Epithelial cell of proximal tubule (primary cell): ENCODE measurements at regions not wholly inside any gene's neighbourhood (a gene's known extent, or its start where the extent isn't known, plus 50 kb on each side); places are given as distances from the start of the nearest gene placed in this dataset.
"Not testable (repeated sequence)": the region's sequence is repeated elsewhere in the genome, so short reads cannot be mapped to it uniquely, and the experiment has no call there.

Source experiments
- DNase-seq: peaks from one replicate; pipeline ENCODE4 v3.0.0-alpha.2; 2011; ENCODE audit warnings: low read depth
- H3K4me3 ChIP-seq: 2 replicates; pipeline ENCODE4 v1.5.1; 2011; ENCODE audit warnings: low read depth, mild to moderate bottlenecking, low read length
- CTCF ChIP-seq: conservative IDR thresholded peaks from 2 replicates; pipeline ENCODE4 v1.5.1; 2012; ENCODE audit warnings: low read depth, mild to moderate bottlenecking, low read length

GRCh38 chr9:90142580-90142979 is 500.0 kb downstream of the DIRAS2 start:
- peak; percentile 66 for TF ChIP-seq CTCF
- no peak overlapping the region for H3K4me3 ChIP-seq
- peak; percentile 3 for DNase-seq

GRCh38 chr9:90147426-90147825 is 495.2 kb downstream of the DIRAS2 start:
- no peak for DNase-seq
- H3K4me3 ChIP-seq = no peak overlapping the region
- TF ChIP-seq CTCF = no peak

- no peak for DNase-seq
- no peak for TF ChIP-seq CTCF
- no peak overlapping the region for H3K4me3 ChIP-seq
Measured at GRCh38 chr9:90156318-90156717, 486.3 kb downstream of the DIRAS2 start.

- no peak overlapping the region for H3K4me3 ChIP-seq
- no peak for DNase-seq
- TF ChIP-seq CTCF = no peak
Measured at GRCh38 chr9:90162326-90162725, 480.3 kb downstream of the DIRAS2 start.

GRCh38 chr9:90162819-90163218 is 479.8 kb downstream of the DIRAS2 start:
- DNase-seq = no peak
- no peak for TF ChIP-seq CTCF
- no peak overlapping the region for H3K4me3 ChIP-seq

- no peak for TF ChIP-seq CTCF
- no peak for DNase-seq
- H3K4me3 ChIP-seq = no peak overlapping the region
Measured at GRCh38 chr9:90165281-90165680, 477.3 kb downstream of the DIRAS2 start.

GRCh38 chr9:90166374-90166773 is 476.2 kb downstream of the DIRAS2 start:
- H3K4me3 ChIP-seq, DNase-seq: not testable (repeated sequence)

- no peak overlapping the region for H3K4me3 ChIP-seq
- no peak for DNase-seq
- TF ChIP-seq CTCF = no peak
Measured at GRCh38 chr9:90167914-90168313, 474.7 kb downstream of the DIRAS2 start.
